Stimulated activated CD4-positive, alpha-beta T cell treated with anti-CD3 and anti-CD28 coated beads, Interleukin-2, amount 100 ng/mL, for 48 hours (primary cell): ENCODE measurements at regions not wholly inside any gene's neighbourhood (a gene's known extent, or its start where the extent isn't known, plus 50 kb on each side); places are given as distances from the start of the nearest gene placed in this dataset.
"Not testable (repeated sequence)": the region's sequence is repeated elsewhere in the genome, so short reads cannot be mapped to it uniquely, and the experiment has no call there.

Experiments used
- DNase-seq, 2 donors: peaks; one replicate each; pipeline ENCODE4 v3.0.0-alpha.2; 2020

DNA sequence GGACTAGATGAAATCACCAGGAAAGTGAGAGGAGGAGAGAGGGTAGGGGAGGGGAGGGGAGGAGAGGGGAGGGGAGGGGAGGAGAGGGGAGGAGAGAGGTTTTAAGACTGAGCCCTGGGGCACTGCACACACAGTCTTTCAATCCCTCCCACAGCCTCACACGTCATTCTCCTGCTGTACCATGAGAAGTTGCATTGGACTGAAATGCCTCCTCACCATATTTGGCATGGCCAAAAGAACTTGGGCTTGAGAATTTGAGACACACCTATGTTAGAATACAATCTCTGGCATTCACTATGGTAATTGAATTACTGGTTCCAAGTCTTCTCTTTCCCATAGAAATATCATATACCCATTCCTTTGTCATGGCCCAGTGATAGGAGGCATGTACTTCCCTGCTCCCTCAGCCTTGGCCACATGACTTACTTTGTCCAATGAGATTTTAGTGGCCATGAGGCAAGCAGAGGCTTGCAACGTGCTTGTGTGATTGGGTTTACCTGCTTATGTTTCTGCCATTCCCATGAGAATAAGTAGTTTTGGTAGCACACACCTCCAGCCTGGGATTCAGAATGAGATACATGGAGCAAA is 133.3 kb upstream of the SMARCA2 start:
- no peak for DNase-seq

DNA sequence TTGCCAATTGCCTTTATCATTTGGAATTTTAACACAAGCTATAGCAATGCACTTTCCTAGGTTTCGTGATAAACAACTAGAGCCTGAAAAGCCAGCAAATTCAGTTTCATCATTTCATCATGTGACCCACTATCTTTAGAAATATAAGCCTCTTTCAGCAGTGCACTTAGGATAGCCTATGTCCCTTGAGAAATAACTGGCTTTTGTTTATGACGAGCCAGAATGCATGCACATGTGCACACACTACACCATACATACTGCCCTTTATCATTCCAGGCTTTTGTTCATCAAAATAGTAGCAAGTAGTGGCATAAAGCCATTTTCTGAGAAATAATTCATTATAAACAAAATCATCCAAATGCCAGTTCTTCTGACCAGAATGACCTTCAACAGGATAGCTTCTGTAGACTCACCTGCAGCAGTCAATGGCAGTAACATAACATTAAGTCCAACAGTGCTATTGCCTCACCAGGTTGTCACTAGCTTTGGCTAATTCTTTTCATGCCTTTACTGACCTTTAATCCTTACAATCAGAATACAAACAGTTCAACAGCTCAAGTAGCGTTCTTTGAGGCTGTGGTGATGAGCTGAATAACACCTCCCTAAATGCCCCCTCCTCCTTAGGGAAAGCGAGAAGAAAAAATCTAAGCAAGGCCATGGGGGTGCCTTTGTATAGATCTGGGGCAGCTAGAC is 132.3 kb upstream of the SMARCA2 start:
- no peak for DNase-seq

DNA sequence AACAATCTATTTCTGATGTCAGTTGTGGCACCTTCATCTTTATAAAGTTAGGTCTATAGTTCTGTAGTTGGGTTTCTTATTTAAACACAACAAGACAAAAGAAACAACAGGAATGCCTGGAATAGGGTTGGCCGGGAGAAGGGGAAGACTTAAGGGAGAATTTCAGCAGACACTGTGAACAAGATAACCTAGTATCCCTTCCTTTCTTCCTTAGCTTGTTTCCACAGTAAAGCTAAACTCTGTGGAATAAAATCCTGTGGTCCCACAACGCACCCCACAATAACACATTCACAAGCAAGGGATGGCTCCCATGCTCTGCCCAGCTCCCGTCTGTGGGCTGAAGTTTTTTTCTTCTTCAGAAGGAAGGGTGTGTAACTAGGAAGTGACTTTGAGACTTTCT is 124.9 kb upstream of the SMARCA2 start:
- no peak for DNase-seq

DNA sequence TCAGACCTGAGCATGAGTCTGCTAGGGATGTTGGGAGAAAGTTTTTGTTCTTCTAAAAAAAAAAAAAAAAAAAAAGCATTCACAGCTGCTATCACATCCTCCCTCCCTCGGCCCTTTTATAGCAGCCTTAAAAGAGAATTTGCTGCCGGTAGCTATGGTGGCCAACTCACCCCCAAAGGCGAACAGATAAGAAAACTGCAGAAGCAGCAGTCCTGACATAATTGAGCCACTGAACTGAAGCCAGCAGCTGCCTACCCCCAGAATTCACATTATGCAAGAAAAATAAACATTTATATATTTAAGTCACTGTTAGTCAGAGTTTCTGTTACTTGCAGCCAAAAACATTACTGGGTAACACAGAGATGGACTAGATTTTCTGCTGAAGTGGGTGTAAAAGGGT is 124.3 kb upstream of the SMARCA2 start:
- no peak for DNase-seq

DNA sequence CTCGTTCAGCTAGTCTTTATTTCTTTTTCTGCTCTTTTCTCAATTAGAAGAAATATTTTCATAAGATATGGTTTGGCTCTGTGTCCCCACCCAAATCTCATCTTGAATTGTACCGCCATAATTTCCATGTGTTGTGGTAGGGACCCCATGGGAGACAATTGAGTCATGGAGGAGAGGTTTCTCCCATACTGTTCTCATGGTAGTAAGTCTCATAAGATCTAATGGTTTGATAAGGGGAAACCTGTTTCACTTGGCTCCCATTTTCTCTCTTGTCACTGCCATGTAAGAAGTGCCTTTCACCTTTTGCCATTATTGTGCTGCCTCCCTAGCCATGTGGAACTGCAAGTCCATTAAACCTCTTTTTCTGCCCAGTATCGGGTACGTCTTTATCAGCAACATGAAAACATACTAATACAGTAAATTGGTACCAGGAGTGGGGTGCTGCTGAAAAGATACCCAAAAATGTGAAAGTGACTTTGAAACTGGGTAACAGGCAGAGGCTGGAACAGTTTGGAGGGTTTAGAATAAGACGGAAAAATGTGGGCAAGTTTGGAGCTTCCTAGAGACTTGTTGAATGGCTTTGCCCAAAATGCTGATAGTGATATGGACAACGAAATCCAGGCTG is 112.0 kb upstream of the SMARCA2 start:
- DNase-seq: not testable (repeated sequence)

DNA sequence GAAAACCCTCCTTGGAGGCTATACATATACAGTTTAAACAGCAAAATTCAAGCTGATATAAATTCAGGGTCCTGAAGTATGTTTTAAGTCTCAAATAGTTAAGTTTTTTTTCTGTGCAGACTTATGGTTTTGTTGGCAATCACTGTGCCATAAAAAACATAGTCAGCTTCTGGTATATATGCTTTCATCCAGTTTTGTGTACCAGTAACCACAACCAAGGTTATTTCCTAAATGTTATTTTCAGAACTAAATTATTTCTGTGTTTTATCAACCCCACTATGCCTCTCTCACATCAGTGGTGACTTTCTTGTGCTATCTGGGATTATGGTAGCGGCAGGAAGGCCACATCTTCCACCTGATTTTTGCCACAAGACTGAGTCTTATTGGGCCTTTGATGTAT is 107.7 kb upstream of the SMARCA2 start:
- no peak for DNase-seq

DNA sequence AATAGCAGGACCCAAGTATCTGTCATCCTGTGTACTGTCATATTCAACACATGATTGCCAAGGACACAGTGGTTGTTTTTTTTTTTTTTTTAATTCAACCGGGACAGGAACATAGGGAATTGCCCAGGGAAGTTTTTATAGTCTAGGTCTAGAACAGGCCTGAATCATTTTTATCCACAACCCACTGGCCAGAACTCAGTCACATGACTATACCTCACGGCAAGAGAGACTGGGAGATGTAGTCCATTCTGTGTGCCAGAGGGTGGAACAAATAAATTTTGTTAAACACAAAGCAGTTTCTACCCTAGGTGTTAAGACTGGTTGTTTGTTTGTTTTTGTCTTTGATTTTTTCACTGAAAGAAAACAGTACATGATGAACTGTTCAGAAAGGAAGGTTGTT is 105.8 kb upstream of the SMARCA2 start:
- DNase-seq: no peak

DNA sequence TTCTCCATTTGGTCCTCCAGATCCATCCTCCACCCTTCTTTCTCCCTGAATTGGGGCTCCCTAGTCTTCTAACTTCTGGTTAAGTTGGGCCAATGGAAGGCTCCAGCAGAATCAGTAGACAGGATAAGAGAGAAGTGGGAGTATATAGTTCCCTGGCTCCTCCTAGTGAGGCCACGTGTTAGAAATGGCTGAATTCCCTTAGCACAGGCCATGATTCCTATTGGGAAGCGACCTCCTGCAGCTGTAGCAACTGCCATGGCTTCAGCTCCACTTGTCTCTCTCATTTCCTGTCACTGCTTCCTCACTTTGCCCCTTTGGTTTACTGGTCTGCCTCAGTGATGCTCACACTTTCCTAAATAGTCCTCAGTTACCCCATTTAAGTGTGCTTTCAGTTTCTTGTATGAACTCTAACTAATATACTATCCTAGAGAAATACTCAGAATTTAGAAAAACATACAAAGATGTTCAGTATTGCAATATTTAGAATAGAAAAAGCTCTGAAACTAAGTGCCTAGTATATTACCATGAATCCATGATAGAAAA is 104.8 kb upstream of the SMARCA2 start:
- DNase-seq: no peak

DNA sequence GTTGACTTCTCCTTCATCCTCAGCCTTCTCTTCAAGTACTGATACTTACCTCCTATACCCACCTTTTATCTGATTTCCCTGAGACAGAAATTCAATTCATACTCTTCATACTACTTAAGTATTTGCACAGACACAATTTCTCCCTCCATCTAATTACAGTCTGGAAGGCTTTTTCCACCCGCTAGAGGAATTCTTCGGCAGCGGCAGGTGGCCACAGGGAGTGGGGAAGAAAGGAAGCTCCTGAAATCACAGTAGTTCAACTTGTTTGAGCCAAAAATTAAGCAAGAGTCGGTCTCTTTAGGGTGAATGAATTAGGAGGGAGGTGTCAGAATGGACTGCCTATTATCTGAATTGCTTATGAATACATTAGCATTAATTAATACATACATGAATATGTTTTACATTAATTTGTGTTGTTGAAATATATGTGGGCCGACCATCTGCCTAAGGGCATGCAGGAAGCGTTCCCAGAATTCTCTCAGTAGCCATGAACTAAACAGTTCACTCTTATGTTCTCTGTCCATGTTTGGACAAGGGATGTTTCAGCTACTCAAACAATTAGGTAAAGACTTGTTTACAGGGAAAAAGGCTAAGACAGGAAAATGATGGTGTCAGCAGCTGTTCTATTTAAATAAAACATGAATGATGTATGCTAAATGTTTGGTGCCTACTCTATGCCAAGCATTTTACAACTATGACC is 101.4 kb upstream of the SMARCA2 start:
- DNase-seq: no peak

DNA sequence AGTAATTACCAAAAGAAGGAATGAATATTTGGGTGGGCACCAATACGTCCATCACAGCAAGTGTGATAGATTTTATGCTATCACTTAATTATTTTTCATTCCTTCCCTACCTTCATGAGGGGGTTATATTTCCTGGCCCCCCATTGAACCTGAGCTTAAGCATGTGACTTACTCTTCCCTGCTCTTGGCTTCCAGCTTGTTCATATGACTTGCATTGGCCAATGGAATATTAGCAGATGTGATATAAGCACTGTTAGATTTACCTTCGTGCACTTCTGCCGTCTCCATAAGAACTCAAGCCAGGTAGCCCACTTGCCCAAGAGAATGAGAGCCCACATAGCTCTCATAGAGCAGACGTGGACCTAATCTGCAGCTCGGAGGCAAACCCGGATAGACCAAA is 99.1 kb upstream of the SMARCA2 start:
- DNase-seq: no peak

DNA sequence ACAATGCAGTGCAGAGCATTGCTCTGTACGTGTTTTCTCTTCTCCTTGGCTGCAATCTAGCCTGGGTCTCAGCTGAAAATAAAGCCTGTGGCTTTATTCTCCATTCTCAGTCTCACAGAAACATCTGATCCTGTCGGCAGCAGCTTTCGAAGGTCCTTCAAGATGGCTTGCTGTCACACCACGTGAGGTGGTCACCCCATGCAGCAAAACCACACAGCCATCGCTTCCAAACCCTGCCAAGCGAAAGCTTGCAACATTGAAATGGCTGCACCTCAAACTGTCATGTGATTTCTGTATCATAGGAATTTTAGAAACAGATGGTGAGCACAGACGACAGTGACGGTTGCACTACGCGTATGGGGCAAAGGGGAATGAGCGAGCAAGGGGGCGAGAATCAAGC is 98.5 kb upstream of the SMARCA2 start:
- no peak for DNase-seq

DNA sequence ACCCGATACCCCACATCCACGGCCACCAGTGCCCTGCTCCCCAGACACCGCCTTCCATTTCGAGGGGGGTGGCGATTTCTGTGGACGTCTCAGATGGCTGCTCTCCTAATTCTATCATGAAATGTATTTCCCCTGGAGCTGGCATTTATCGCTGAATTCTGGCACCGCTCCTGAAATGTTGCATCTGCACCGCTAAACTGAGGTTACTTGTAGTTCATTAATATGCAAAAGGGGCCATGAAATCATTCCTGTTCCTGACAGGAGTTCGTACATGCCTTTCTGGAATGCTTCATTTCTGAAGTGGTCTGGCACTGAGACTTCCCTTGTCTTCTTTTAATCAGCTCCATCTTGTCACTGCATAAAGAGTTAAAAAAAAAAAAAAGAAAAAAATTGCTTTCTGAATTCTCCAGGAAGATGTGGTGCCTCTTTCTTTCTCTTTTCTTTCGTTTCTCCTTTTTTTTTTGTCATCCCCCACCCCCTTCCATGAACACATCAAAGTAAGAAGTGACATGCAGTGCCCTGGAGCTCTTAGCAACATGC is 97.7 kb upstream of the SMARCA2 start:
- DNase-seq: no peak

DNA sequence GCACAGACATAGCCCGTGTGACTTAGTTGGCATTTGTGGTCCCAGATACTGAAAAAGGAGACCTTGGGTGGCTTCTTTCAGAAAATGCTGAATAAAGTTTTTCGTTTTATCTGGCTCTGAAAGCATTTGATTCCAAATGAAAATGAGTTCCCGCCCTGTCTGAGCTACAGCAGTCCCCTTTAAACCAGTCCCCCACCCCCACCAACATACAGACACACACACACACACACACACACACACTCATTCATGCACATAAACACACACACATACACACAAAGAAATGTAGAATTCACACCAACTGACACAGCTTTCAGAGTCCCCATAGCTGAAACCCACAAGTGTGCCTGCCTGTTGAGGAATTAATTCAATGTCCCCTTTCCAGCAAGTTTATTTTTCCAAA is 97.0 kb upstream of the SMARCA2 start:
- DNase-seq: no peak

DNA sequence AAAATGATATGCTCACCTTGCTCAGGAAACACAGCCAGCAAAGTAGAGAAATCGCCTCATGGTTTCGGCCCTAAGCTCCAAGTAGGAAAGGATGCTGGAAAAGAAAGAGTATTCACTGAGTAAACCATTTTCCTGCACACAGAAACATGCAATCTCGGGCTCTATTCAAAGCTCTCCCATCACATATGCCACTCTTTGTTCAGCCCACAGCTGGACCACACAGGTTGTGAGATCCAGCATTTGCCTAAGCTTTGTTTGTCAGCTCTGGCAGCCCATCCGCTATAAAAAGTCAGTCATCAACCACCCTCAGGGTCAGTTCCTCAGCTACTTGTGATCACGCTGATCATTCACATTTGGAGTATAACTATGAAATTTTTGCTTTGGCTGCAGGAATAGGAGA is 96.5 kb upstream of the SMARCA2 start:
- DNase-seq: no peak

DNA sequence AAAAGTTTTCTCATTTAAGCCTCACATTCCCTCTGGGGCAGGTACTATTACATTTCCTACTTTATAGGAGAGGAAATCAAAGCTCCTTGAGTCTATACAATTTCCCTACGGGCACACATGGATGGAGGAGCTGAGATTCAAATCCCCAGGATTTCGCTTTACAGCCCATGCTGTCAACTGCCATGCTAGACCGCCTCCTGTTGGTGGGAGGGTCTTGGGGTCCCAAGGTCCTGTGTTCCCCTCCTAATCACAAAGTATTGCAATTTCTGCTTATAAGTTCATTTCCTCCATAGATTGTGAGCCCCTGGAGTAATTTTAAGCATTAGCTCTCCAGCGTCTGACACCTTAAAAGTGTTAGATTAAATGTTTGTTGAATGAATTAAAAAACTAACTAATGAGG is 95.9 kb upstream of the SMARCA2 start:
- no peak for DNase-seq

DNA sequence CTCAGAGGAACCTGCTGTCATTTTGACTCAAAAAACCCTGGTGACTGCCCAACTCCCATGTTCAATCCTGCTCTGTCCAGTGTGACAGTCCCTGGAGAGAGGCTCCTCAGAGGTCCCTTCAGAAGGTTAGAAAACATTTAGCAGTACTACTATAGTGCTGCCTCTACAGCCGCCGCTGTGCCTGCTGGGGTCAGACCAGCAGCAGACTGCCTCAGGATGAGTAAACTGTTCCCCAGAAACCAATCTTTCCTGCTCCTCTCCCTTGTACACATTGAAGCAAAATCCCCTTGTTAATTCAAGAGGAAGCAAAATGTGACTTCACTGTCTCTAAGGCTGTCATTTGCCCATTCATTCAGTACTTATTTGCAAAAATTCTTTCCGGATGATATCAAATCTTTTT is 94.8 kb upstream of the SMARCA2 start:
- DNase-seq: no peak

DNA sequence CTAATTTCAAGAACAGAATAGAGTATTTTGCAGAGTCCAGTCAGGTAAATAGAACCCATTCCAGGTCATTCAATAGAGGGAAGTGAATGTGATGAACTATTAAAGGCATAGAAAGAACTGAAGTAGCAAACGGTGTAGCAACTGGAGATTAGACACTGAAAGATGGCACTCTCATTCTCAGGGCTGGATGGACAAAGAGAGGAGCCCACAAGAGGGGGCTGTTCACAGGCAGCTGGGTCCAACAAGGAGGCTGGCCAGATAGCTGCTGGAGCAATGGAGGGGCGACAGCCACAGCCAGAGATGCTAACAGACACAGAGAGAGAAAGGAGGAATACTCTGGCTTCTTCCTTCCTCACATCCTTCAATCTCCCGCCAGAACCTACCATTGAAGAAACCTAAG is 93.1 kb upstream of the SMARCA2 start:
- DNase-seq: no peak

DNA sequence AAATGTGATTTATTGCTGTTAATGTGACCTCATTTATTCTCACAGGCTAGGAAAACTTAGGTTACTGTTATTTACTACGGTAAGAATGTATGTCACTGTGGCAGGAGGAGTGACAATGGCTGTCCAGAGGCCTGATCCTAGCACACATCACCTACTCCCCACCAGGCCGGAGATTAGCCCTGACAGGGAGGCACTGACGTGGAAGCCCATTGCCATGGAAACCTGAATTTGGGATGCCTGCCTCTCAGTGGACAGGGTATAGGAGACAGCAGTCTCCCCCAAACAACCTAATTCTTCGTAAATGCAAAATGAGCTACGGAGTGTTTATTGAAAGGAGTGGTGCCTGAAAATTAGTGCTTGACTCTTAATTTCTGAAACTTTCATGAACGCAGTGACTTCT is 87.6 kb upstream of the SMARCA2 start:
- DNase-seq: no peak

DNA sequence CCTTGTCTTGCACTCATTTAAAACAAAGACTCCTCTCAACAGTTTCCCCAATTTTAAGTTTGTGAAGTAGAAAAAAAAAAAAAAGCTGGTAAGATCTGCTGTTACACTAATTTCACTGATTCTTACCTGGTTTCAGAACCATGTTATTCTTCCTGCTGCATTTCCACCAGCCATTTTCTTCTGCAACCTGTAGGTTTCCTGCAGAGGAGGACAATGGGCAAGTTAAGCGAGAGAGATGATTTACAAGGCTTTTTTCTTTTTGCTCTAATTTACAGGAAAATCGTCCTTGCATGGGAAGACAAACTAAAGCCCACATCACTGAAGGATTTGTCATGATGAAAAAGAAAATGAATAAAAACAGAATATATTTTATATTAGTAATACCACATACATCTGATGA is 86.0 kb upstream of the SMARCA2 start:
- no peak for DNase-seq

DNA sequence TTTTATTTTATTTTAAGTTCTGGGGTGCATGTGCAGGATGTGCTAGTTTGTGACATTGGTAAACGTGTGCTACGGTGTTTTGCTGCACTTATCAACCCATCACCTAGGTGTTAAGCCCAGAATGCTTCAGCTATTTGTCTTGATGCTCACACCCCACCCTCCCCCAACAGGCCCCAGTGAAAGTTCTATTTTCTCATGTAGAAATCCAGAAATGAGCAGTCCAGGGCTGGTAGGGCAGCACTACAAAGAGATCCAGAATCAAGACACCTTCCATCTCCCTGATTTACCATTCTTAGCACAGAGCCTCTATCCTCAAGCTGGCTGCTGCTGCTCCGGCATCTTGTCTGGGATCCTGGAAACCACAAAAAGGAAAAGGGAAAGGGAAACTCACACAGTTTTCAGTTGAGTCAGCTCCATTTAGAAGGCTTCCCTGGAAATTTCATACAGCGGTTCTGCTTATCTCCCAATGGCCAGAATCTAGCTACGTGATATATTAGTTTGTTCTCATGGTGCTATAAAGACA is 85.4 kb upstream of the SMARCA2 start:
- no peak for DNase-seq

DNA sequence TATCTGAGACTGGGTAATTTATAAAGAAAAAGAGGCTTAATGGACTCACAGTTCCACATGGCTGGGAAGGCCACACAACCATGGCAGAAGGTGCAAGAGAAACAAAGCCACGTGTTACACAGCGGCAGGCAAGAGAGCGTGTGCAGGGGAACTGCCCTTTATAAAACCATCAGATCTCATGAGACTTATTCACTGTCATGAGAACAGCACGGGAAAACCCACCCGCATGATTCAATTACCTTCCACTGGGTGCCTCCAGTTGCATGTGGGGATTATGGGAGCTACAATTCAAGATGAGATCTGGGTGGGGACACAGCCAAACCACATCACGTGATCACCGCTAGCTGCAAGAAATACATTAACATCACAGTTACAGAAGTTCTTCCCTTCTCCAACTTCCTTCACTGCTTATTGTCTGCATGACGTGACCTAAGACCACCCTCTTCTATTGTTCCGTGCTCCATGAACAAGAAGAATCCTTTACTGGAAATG is 84.9 kb upstream of the SMARCA2 start:
- DNase-seq: not testable (repeated sequence)

DNA sequence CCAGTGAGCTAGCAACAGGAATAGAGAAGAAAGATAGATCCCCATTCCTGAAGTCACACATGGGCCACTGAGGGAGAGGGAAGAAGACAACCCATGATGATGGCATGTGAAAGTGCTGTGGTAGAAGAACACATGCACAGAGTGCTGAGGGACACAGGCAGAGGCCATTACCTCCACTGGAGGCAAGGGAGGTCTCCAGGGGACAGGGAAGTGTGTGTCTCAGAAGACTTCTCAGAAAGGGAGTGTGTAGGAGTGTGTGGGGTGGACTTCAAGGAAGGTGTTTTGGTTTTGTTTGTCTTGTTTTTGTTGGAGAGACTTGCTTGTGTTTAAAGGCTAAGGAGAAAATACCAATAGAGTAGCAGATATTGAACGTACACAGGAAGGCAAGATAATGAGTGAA is 77.0 kb upstream of the SMARCA2 start:
- no peak for DNase-seq

DNA sequence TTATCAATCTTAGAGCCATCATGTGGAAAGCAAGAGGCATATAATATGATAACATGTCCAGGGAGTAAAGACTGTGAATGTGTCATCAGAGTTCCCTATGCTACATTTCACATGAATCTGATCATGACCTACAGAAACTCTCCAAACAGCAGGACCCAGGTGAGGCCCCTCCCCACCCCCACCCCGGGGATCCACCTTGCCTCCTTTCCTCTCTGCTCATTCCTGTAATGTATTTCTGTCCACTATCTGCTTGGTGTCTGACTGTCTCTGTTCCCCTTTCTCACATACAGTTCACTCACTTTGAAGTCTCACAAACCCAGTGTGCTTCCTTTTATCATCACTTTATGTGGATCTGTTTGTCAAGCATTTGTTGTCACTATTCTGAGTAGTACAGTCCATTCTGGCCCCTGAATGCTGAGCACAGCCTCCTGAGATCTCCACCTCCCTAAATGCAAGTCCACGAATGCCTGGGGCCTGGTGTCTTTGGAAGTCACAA is 76.4 kb upstream of the SMARCA2 start:
- no peak for DNase-seq
